ENCODE measurements at regions not wholly inside any gene's neighbourhood (a gene's known extent, or its start where the extent isn't known, plus 50 kb on each side); places are given as distances from the start of the nearest gene placed in this dataset.

DNA sequence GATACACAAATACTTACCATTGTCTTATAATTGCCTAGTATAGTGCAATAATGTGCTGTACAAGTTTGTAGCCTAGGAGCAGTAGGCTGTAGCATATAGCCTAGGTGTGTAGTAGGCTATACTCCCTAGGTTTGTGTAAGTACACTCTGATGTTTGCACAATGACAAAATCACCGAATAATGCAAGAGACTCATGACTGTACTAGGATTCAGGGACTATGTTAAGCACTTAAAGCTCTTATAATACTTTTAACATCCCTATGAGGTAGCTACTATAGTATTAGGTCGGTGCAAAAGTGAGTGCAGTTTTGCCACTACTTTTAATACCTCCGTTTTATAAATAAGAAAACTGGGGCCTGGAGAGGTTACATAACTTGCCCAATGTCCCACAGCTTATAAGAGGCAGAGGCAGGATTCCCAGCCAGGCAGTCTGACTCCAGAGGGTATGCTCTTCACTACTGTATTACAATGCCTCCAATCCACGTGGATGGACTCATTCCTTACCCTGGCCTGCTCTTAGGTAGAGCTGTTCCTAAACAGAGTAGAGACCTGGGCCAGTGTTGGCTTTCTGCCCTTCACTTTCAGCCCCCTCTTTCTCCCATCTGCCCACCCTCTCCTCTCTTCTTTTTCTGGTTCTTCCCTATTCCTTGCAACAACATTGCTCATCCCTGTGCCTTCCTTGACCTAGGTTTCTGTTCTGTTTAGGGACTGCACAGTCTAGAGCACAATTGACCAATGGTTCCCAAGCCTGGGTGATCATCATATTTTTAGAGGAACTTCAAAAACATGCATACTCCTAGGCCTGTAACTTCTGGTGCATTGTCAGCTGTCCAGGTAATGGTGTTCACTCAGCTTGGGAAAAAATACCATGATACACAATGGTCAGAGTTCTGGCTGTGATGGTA lies 114.0 kb downstream of the CARTPT start:
- TF ChIP-seq, protein P1, sequence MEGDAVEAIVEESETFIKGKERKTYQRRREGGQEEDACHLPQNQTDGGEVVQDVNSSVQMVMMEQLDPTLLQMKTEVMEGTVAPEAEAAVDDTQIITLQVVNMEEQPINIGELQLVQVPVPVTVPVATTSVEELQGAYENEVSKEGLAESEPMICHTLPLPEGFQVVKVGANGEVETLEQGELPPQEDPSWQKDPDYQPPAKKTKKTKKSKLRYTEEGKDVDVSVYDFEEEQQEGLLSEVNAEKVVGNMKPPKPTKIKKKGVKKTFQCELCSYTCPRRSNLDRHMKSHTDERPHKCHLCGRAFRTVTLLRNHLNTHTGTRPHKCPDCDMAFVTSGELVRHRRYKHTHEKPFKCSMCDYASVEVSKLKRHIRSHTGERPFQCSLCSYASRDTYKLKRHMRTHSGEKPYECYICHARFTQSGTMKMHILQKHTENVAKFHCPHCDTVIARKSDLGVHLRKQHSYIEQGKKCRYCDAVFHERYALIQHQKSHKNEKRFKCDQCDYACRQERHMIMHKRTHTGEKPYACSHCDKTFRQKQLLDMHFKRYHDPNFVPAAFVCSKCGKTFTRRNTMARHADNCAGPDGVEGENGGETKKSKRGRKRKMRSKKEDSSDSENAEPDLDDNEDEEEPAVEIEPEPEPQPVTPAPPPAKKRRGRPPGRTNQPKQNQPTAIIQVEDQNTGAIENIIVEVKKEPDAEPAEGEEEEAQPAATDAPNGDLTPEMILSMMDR (conservative IDR thresholded peaks at IDR 0.05 in 1 of 2, IDR thresholded peaks at IDR 0.05 in 1 of 2; ENCODE audit: extremely low read depth in 1 of 2, insufficient read depth in 1 of 2, low read depth in 1 of 2, low read length in 2 of 2): no peak
- no peak for TF ChIP-seq EZH2 (IDR thresholded peaks at IDR 0.05; ENCODE audit: borderline replicate concordance, low read length)
